A204.1 (cell line): ENCODE measurements at regions not wholly inside any gene's neighbourhood (a gene's known extent, or its start where the extent isn't known, plus 50 kb on each side); places are given as distances from the start of the nearest gene placed in this dataset.
"Not testable (repeated sequence)": the region's sequence is repeated elsewhere in the genome, so short reads cannot be mapped to it uniquely, and the experiment has no call there.

ENCODE experiments used
- FAIRE-seq: peaks from 2 replicates; lab custom pipeline; 2012; peaks lifted over from hg19 to GRCh38; lab: Jason Lieb, UNC

DNA sequence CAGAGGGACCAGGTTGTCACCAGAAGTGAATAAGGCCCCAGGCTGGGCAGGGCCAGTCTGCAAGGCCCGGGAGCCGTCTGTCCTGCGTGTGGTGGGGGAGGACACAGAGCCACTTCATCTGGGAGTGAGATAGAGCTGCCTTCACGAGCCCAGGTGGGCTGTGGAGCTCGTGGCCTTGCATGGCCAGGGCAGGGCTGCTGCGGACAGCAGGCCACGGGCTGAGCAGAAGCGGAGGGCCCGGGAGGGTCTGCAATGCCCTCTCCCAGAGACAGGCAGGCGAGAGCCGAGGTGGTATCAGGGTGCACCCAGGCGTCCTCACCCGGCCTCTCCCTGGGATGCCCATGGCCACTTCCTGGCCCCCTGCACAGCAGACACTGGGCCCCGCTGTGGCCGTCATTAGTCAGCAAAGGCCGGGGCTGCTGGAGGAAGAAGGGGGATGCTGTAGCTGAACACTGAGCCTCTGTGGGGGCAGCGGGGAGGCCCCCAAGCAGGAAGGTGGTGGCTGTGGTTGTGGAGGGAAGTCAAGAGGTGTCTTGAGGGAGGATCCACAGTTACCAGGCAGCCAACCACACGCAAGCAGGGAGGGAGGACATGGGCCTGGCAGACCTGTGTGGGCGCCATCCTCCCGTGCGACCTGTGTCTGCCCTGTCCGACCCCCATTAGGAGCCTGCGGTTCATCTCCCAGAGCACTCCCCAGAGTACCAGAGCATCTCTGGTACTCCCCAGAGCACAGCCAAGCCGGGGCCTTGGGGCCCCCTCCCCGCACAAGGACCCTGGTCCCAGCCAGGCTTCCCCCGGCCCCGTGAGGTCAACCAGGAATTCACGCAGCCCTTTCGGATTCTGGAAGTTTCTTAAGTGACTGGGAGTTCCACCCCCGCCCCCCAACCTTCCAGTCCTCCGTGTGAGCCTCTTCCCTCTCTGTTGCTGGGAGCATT, 1109.5 kb downstream of the BRD1 start:
- FAIRE-seq = no peak

DNA sequence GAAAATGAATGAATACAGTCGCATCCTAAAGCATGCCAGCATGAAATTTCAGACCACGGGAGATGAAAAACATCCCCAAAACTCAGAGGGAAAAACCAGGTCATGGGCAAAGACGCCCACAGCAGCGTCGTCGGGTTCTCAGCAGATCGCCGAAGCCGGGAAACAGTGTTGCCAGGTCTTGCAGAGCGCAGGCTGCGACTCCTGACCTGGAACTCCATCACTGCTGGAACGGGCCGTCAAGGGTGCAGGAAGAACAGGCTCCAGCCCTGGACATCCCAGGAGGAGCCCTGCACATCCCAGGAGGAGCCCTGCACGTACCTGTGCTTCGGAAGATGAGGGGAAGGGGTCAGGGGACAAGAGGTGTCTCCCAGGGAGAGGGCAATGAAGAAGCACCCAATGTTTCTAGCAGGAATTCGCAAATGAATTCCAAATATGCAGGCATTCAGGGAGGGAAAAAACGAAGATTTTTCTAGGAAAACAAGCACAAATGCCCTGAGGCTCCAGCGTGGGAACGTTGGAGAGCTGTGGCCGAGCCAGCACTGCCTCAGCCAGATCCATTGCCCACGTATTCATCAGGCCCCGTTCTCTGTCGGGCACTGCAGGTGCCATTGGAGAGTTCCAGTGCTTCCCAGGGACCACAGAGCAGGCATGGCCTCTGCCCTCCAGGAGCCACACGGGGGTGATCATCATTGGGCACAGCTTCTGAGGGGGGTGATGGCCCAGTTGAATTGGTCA, 1110.4 kb downstream of the BRD1 start:
- FAIRE-seq = no peak

DNA sequence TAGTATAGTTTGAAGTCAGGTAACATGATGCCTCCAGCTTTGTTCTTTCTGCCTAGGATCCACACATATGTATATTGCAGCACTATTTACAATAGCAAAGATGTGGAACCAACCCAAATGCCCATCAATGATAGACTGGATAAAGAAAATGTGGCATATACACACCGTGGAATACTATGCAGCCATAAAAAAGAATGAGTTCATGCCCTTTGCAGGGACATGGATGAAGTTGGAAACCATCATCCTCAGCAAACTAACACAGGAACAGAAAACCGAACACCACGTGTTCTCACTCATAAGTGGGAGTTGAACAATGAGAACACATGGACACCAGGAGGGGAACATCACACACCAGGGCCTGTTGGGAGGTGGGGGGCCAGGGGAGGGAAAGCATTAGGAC, 1111.5 kb downstream of the BRD1 start:
- FAIRE-seq = not testable (repeated sequence)

DNA sequence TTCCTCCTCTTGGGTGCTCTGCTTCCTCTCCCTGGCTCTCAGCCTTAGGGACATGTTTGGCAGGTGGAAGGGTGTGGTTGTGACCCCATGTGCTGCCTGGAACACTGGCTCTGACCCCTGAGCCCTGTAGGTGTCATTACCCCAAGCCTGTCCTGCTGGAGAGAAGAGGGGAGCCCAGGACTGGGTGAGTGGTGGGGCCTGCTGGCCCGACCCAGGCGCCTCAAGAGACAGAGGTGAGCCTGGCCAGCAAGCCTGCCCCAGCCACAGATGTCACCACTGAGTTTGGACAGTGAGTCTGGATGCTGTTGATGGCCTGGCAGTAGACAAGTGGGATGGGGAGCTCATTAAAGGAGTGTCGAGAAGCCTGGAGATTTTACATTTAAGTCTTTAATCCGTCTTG, 1112.2 kb downstream of the BRD1 start:
- FAIRE-seq = no peak

DNA sequence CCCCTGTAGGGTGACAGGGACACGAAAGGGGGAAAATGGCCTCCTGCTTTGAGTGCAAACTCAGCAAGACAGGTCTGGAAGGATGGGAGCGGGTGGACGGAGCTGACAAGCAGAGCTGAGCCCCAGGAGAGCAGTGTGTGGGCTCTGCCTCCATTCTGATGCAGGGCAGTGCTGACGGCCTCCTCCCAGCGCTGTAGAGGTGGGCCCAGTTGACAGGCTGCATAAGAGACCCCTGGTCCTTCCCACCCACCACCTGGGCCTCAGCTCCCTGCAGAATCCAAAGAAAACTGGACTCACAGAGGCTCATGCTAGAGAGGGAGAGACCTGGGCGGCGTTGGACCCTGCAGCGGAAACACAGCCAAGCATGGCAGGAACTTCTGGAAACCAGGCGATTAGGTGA, 1113.4 kb downstream of the BRD1 start:
- no peak for FAIRE-seq

DNA sequence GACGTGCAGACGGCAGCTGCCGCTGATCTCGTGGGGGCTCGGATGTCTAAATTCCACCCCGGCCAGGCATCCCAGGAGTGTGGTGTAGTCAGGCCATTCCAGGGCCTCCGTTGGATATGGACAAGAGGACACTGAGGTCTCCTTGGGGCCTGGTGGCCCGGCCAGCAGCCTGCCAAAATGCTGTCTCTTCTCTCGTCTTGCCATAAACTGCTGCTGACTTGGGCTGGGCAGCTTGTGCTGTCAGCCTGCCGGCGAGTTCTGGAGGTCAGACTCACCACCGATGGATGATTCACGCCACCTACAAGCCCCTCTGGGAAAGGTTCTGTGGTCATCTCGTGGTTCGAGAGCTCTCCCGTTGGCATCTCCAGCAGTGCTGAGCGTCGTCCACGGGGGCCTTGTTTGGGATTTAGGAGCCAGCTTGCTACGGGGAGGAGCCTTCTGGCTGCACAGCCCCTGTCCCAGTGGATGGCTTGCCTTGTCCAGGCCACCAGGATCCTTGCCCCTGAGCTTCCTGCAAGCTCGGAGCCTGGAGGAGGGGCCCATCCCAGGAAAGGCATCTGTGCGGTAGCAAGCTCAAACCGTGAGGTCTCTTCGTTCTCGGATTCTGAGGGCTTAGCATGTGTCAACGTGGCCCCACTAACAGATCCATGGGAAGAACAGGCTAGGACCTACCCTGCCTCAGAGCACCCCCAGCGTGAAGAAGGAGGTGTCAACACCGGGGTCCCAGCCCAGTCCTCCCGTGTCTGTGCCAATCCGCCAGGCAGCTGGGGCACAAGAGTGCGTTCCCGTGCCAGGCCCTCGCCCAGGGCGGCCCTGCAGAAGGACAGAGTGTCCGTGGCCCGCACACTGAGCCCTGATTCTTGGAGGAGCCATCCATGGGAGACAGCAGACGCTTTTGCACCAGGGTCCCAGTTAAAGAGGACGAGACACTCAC, 1114.1 kb downstream of the BRD1 start:
- no peak for FAIRE-seq

DNA sequence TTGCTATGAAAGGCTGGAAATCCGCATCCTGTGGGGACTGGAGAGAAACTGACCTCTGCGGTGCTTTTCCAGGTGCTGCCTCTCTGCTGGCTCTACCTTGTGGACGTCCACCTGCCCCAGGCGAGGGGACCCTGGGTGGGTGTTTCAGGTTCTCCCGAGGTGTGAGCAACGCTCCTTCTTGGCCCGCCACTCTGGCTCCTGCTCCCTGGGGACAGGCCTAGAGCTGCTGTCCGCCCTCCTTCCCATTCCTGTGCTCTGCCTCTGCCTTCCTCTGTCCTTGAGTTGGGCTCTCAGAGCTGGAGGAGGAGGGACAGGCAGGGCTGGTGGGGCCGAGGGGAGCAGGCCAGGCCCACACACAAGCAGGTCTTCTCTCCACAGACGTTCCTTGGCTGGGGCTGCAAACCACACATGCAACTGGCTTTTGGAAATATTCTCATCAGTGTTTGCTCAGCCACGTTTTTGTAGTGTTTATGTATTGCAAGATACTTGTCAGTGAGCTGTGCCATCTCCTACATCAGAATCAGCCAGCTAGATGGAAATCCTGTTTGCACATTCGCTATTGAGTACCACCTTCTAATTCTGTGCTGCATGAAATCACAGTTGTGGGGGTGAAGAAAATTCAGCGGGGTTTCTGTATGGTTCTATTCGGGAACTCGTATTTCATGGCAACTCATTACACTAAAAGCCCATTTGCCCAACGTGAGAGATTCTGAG, 1115.0 kb downstream of the BRD1 start:
- no peak for FAIRE-seq

DNA sequence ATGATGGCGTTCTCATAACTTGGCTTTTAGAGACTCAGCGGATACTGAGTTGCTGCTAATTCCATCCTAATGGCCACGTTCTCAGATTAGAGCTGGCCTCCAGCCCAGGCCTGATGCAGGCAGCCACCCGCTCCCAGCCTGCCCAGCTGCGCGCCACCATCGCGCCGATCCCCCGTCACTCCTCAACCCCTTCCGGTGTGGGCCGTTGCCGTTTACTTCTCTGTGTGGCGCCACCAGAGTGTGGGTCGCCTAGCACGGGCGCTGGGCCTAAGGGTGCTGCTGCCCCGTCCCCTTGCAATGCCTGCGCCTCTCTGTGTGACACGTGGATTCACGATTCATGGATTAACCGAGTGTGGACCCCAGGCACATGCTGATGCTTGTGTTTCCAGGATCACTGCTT, 1116.0 kb downstream of the BRD1 start:
- no peak for FAIRE-seq

GRCh38 chr22:48711031-48711431, 1116.6 kb downstream of the BRD1 start:
- FAIRE-seq = no peak

- FAIRE-seq = no peak
Measured at GRCh38 chr22:48710410-48710809, 1117.3 kb downstream of the BRD1 start.

DNA sequence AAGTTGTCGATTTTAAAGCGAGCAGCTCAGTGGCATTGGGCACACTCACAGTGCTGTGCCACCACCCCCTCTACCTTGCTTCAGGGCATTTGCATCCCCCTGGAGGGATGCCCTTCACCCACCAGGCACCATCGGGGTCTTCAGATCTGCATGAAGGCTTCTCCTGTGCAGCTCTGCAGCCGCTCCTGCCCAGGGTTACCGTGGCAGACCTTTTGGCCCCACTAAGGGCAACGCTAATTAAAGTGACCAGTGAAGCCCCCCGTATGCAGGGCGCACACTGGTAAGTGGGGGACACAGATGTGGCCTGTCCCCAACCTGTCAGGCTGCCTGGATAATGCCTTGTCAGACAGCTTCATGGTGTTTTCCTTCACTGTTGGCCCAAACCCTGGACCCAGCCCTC, 1117.7 kb downstream of the BRD1 start:
- no peak for FAIRE-seq

- no peak for FAIRE-seq
Measured at GRCh38 chr22:48709453-48709852, 1118.2 kb downstream of the BRD1 start.

DNA sequence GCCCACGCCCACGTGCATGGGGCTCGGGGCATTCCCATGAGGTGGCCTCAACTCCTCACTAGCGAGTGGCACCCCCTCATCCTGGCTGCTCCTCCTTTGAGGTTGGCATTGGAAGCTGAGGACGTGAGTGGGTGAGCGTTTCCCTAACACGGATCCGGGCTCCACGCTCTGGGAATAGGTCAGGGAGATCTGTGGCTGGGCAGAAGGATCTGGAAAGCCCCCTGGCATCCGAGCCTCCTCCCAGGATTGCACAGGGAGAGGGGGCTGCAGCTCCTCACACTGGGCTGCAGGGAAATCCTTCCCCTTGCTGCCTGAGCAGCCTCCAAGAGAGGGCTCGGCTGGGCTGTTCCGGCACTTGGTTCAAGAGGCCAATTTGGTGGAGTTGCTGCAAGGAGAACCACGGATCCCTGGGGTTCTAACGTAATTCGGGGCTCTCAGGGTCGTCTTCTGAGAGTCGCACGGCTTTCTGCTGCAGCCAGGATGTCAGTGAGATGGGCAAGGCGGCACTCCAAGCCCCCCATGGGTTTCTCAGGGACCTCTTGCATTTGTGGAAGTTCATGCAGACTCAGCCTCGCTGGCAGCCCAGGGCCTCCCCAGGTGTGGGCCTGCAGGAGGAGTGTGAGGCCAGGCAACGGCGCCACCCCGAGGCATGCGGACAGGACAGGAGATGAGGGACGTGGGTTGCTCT, 1119.0 kb downstream of the BRD1 start:
- FAIRE-seq = no peak

DNA sequence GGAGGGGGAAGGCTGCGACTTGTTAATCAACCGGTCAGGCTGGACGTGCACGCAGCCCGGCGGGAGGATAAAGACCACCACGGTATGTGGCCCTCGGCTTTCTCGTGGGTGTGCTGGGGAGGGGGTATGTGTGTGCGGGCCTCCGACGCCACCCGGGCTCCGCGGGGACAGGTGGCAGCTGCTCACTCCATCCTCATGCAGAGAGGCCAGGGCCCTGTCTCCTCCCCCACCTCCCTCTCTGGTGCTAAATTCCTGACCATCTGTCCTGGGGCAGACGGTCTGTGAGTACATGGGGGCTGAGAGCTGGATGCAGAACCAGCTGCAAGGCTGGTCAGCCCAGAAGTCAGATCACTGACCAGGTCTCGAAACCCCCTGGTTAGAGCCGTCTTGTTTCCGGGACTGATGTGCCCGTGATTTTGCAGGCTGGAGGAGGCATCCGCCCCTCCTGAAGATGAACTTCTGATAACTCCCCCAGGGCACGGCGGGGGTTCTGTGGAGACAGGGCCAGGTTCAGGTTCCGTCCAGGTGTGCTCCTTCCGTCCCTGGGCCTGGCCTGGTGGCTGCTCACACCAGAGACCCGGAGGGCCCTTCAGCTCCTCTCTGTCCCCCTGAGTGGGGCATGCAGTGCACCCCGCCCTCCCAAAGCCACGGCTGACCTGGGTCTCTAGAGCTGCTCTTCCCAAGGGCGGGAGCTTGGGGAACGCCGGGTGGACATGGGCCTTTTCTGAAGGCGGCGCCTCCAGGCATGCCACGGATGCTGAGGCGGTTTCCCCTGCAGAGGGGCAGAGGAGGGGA, 1119.7 kb downstream of the BRD1 start:
- FAIRE-seq = no peak

DNA sequence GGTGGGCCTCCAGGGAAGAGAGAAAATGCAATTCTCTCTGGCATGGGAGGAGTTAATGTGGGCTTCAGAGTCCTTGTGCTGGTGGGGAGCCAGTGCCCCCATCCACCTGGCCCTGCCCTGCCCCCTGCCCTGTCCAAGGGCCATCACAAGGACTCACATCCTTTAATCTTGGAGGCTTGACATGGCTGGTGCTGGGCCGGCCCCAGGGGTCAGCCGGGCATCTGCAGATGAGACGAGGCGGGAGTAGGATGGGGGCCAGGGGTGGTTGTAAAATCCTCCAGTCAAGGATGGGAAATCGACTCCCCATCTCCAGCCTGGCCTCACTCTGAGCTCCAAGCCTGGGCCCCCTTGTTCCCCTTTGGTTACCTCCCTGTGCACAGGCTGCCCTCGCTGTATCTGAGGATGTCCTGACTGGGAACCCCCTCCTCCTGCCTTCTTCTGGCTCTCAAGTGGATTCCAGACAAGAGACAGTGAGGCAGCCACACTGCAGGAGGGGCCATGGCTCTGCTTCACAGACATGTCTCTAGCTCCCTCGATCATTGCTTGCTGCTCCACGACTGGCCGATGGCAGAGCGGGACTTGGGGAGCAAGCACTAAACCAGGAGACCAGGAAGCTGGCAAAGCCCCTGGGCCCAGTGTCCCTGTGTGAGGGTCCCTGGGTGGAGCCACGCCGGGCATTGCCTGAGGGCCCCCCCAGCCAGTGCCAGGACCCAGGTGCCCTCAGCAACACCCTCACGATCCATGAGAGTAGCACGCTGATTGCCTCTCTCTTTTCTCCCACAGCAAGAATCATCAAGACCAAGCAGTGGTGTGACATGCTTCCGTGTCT, 1120.5 kb downstream of the BRD1 start:
- FAIRE-seq = no peak

DNA sequence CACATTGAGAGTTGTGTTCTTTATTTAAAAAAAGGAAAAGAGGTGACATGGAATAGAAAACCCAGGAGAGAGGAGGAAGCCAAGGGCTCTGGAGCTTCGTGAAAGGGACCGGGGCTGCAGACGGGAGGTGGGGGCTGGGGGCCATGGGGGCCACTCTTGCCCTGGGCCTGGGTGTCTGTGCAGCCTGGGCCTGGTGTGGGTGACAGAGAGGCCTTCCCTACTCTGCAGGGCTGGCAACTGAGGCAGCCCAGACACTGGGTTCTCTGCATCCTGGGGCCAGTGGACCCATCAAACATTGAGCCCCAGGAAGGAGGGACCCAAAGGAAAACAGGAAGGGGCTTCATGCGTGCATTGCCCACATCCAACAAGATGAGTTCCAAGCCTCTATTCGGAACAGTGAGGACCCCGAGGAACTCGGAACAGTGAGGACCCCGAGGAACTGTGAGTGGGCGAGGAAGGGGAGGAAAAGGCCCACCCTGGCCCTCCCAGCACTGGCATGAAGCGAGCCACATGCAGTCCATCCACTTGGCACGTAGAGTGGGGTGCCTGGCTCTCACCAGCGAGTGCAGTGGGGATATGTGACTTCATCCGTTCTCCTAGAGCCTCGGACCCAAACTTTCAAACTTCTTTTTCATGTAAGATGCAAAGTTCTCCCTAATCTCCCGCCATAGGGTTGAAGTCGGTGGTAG, 1121.6 kb downstream of the BRD1 start:
- no peak for FAIRE-seq

- FAIRE-seq = no peak
Measured at GRCh38 chr22:48705159-48705916, 1122.3 kb downstream of the BRD1 start.

DNA sequence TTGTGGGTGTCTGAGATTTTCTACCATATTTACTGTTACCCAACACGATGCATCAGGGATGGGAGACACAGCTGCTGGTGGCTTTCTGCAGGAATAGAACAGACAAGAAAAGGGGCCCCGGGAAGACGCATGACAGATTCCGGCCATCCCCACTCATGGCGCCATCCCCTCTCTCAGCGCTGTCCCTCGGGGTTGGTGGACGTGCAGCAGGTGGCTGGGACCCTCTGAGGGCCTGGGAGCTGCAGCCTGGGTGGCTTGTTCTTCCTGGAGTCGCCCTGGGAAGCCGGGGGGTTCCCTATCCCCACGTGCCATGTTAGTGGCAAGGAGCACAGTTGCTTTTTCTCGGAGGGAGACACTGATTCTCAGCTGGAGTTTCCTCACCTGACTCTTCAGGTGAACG, 1123.3 kb downstream of the BRD1 start:
- no peak for FAIRE-seq
